ENCODE measurements at regions not wholly inside any gene's neighbourhood (a gene's known extent, or its start where the extent isn't known, plus 50 kb on each side); places are given as distances from the start of the nearest gene placed in this dataset.
"Not testable (repeated sequence)": the region's sequence is repeated elsewhere in the genome, so short reads cannot be mapped to it uniquely, and the experiment has no call there.

DNA sequence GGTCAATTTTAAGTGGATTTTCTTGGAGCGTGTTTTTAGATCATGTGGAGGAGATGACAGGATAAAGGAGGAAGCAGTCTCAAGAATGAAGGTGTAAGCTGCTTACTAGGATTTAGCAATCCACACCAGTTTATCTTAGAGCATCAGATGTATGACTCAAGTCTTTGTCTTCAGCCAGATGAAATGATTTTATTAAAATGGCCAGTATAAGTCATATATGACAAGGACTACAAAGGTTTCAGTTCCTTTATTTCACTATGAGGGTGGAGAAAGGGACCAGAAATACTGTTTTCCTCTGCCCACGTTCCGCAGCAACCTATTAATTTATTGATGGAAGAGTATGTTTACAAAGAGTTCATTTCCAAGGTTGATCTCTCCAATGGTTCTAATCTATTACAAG lies 970.5 kb upstream of the SLC39A10 start:
- in situ Hi-C loops (cut with HindIII; ENCODE audit: low pct_unique_long_range_greater_than_20kb, low sequenced_read_pairs), result no loop called here
- DNase-seq (ENCODE audit: low read depth), result no peak

DNA sequence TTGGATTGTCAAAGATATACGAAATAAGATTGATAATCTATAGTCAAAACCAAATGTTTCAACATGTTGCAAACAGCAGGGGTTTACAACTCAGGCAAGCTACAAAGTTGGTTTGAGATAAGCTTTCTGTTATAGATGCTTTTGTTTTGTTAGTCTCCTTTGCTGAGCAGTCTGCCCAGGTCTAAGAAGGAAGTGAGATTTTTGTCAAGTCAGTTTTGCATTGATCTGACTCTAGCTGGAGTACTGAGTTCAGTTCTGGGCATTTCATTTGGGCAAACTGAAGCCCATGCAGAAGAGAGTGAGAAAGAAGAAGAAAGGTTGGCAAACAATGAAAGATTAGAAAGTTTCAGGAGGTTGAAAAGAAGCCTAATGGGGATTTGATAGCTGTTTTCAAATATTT lies 983.0 kb upstream of the SLC39A10 start:
- in situ Hi-C loops (cut with HindIII; ENCODE audit: low pct_unique_long_range_greater_than_20kb, low sequenced_read_pairs), result no loop called here
- DNase-seq (ENCODE audit: low read depth), result no peak

DNA sequence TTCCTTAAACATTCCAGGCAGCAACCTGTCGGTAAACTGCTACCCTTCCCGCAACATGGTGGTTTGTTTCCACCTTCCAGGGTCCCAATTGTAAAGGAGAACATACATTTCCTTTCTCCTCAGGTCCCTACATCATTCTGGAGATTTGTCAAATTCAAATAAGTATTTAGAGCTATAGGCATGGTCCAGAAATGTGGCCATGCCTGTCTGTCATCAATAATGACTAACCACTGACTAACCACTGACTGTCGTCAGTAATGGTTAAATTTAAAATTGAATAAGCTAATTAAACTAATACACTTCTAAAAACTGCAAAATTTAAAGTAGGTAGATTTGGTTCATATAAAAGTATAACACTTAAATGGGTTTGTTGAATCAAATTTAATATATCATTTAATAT lies 984.0 kb upstream of the SLC39A10 start:
- in situ Hi-C loops (cut with HindIII; ENCODE audit: low pct_unique_long_range_greater_than_20kb, low sequenced_read_pairs), result no loop called here
- DNase-seq (ENCODE audit: low read depth), result no peak

DNA sequence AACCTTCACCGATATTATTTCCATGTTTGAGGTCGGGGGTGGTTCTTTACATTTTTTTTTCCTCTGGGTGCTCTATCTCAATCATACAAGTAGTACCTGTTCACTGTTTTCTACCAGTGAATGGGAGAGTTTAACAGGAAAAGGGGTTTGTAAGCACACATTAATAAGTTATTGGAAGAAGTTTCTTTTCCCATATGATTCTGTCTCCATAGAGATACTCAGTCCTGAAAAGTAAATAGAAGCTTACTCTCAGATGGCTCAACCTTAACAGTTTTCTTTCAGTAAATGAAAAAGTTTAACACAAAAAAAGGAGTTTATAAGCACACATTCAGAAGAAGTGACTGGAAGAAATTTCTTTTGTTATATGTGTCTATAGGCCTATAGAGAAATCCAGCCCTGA lies 995.6 kb upstream of the SLC39A10 start:
- in situ Hi-C loops (cut with HindIII; ENCODE audit: low pct_unique_long_range_greater_than_20kb, low sequenced_read_pairs), result no loop called here

DNA sequence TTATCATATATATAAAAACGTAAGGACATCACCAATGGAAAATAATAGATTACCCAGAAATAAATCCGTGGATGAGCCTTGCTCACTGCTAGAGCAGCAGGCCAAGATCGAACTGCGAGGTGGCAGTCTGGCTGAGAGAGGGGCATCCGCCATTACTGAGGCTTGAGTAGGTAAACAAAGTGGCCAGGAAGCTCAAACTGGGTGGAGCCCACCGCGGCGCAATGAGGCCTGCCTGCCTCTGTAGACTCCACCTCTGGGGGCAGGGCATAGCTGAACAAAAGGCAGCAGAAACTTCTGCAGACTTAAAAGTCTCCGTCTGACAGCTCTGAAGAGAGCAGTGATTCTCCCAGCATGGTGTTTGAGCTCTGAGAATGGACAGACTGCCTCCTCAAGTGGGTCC lies 1018.0 kb upstream of the SLC39A10 start:
- in situ Hi-C loops (cut with HindIII; ENCODE audit: low pct_unique_long_range_greater_than_20kb, low sequenced_read_pairs); DNase-seq (ENCODE audit: low read depth): not testable (repeated sequence)

More for the DNA sequence above, 995.6 kb upstream of the SLC39A10 start:
- no peak for DNase-seq (ENCODE audit: low read depth)

DNA sequence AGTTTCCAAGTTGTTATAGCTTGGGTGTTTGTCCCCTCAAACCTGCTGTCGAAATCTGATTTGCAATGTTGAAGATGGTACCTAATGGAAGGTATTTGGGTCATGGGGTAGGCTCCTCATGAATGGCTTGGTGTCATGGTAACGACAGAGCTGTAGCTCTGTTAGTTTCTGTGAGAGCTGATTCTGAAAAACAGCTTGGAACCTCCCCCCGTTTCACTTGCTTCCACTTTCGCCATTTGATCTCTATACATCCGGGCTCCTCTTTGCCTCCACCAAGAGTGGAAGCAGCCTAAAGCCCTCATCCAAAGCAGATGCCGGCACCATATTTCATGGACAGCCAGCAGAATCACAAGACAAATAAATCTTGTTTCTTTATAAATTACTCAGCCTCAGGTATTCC lies 1035.1 kb upstream of the SLC39A10 start:
- in situ Hi-C loops (cut with HindIII; ENCODE audit: low pct_unique_long_range_greater_than_20kb, low sequenced_read_pairs), result no loop called here
- no peak for DNase-seq (ENCODE audit: low read depth)

DNA sequence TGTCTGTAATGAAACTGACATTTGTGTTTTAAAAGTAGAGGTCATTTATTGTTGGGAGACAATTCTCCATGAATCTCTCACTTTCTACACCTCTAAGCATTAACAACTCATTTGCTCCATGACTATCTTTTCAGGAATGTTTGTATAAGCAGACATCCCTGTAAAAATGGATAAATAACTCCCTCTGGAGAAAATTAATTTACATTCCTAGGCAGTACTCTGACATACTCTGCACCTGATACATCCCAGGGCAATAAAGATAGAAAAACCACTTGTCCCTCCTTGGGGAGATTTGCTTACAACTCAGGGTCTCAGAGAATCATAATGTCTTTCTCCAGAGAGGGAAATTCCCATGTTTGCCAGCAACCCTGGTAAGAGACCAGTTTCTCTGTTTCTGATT lies 1037.7 kb upstream of the SLC39A10 start:
- DNase-seq (ENCODE audit: low read depth), result peak; percentile 30

DNA sequence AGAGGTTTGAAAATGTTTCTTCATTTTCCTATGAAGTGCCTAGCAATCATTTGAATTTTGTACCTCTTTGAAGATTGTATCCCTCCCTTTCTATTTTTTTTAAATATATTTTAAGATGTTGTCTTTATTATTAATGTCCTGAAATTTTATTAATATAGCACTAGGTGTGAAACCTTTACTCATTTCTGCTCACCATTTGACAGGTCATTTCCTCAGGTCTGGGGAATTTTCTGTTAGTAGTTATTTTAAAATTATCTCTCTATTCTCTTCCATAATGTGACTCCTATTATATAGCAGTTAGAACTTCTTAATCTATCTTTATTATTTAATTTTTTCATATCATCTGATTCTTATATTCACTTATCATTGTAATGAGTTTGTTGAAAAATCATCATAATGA lies 1038.6 kb upstream of the SLC39A10 start:
- DNase-seq (ENCODE audit: low read depth), result no peak
- in situ Hi-C loops (cut with HindIII; ENCODE audit: low pct_unique_long_range_greater_than_20kb, low sequenced_read_pairs), result no loop called here

More for the DNA sequence above, 1037.7 kb upstream of the SLC39A10 start:
- in situ Hi-C loops (cut with HindIII; ENCODE audit: low pct_unique_long_range_greater_than_20kb, low sequenced_read_pairs), result no loop called here

DNA sequence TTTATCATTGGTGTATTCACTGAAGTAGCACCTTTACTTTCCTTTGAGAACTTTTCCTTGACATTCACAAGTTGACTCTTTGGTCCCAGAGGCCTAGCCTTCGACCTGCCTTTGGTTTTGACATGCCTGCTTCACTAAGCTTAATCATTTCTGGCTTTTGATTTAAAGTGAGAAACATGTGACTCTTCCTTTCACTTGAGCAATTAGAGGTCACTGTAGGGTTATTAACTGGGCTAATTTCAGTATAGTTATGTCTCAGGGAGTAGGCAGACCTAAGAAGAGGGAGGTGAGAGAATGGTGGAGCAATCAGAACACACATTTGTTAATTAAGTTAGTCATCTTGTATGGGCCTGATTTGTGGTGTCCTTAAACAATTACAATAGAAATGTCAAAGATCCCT lies 1040.7 kb upstream of the SLC39A10 start:
- in situ Hi-C loops (cut with HindIII; ENCODE audit: low pct_unique_long_range_greater_than_20kb, low sequenced_read_pairs), result no loop called here
- DNase-seq (ENCODE audit: low read depth), result no peak

DNA sequence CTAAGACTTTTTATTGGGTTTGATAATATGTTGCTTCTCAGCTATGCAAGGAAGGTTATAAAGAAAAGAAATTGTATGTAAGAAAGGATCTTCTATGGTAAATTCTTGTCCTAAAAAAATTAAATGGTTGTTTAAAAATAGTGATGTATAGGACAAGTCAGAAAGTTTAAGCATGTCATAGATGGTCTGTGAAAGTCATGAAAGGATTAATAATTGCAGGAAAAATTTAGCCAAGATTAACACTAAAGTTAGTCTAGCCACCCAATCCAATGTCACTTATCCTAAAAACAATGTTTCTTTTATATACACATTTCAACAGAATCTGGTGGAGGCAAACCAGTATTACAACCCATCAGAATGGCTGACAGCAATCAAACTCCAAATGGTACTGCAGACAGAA lies 1046.7 kb upstream of the SLC39A10 start:
- DNase-seq (ENCODE audit: low read depth), result no peak
- in situ Hi-C loops (cut with HindIII; ENCODE audit: low pct_unique_long_range_greater_than_20kb, low sequenced_read_pairs), result no loop called here

DNA sequence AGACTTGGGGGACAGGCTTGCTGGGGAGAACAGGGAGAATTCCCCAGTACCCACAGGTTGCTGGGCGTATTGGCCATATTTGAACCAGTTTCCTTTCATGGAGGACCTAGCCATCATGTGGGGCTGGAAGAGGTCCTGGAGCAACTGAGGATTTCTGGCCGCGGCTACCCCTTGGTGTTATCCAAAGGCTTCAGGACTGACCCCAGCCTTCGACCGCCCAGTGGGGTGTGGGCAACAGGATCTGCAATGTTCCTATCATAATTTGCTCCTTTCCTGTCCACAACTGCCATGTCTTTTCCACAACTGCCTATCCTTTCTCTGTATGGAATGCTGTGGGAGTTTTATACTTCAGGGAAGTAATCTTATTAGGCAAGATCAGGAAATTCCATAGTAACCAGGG lies 1053.6 kb upstream of the SLC39A10 start:
- in situ Hi-C loops (cut with HindIII; ENCODE audit: low pct_unique_long_range_greater_than_20kb, low sequenced_read_pairs), result no loop called here
- no peak for DNase-seq (ENCODE audit: low read depth)

DNA sequence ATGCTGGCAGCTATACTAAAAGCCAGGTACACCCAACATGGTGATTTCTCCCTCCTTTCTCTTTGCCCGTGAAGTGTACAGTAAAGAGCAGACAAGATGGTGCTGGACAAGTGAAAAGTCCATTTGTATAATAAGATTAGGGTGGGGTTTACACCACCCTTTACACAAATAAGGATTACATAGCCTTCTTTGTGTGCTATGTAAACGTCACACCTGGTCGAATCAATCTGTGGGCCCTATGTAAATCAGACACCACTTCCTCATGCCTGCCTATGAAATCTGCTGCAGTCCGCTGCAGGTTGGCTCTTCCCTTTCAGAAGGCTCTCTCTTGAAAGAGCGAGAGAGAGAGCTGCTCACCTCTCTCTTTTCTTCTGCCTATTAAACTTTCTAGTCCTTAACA lies 1054.3 kb upstream of the SLC39A10 start:
- no peak for DNase-seq (ENCODE audit: low read depth)
- in situ Hi-C loops (cut with HindIII; ENCODE audit: low pct_unique_long_range_greater_than_20kb, low sequenced_read_pairs), result no loop called here

DNA sequence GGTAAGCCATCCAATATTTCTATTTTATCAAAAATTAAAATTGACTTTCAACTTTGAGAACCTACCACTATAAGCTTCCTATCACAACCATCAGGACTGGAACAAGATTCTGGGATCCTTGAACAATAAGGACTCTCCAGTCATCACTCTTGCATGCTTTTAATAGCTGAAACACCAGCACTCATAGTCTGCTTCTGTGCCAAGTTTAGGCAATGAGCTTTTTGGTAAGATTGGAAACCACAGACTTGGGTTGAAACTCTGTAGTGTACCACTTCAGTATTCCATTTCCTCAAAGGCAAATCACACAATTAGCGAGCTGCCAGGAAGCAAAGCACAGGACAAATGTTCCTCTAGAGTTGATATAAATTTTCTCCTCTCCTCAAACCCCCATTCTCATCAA lies 1065.8 kb upstream of the SLC39A10 start:
- in situ Hi-C loops (cut with HindIII; ENCODE audit: low pct_unique_long_range_greater_than_20kb, low sequenced_read_pairs), result no loop called here
- DNase-seq (ENCODE audit: low read depth), result no peak

DNA sequence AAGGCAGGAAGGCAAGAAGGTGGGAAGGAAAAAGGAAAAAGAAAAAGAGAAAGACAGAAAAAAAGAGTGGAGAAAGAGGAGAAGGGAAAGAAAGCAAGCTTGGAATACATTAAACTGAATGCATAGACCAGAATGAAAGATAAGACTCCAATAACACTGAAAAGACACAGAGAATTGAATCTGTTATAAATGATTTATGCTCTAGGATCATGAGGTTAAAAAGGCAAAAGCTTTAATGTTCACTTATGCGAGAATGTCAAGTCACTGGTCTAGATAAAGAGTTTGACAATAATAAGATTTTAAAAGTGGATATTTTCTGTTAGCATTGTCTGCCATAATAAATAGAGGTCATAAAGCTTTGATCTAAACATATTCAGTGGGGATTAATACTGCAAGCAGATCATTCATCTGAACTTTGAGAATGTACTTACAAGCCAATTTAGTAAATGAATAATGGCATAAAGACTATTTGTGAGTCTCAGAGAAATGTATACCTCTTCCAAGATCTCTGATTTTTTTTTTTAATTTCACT lies 1069.2 kb upstream of the SLC39A10 start:
- no peak for DNase-seq (ENCODE audit: low read depth)
- in situ Hi-C loops (cut with HindIII; ENCODE audit: low pct_unique_long_range_greater_than_20kb, low sequenced_read_pairs), result no loop called here

DNA sequence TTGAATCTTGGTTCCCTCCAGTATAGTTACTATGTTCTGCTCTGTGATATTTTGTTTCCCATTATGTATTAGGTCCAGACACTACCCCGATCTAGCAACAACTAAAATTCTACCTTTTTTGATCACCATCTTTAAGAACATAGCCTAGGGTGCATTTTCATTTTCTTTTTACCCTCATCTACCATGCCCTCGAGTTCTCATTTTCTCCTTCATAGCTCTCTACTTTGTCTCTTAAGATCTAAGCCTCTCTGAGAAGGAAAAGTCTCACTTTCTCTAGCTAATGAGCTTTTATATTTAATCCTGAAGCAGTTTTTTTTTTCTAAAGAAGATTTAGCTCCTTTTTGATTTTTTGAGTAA lies 1089.4 kb upstream of the SLC39A10 start:
- in situ Hi-C loops (cut with HindIII; ENCODE audit: low pct_unique_long_range_greater_than_20kb, low sequenced_read_pairs), result no loop called here
- no peak for DNase-seq (ENCODE audit: low read depth)

DNA sequence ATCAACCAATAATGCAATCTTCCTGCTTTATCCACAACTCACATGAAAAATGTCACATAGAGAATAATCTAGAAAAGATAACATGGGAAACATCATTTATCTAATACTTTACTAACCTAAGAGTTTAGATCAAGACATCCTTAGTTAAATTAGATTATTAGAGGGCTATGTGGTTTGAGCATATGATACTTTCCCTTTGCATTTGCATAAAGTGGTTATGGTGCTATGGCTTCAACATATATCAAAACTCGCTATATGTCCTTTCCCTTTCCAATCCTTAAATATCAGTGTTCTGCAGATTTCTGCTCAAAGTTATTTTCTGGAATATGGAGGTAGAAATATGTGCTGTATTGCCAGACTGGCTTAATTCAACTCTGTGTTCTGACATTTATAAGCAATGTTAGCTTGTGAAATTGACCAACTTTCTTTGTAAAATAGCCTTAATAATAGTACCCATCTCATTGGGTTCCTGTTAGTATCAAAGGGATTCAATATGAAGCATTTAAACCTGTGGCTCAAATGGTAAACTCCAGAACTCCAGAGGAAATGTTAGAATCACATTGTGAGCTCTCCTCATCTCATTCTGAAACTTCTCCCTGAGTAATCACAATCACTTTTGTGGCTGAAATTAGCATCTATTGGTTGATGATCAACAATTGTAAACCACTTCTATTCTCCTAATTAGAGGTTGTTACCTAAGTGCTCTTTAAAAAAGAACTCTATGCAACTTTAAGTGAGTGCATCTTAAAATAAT lies 1089.9 kb upstream of the SLC39A10 start:
- in situ Hi-C loops (cut with HindIII; ENCODE audit: low pct_unique_long_range_greater_than_20kb, low sequenced_read_pairs), result no loop called here
- no peak for DNase-seq (ENCODE audit: low read depth)

DNA sequence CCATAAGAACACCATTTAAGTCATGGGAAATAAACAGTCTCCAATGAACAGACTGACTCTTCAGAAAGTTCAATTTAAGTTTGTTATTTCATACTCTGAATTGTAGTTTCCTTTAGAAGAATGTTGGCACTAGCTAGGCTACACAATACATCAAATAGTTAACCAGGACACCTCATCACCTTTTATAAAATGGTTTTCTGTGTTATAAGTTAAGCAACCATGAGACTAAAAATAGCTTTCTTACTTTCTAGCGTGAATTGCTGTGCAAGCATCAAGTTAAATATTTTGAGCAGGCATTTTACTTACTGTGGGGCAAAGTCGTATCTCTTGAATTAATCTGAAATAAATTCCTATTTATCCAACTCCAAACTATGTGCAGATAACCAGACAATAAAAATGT lies 1092.6 kb upstream of the SLC39A10 start:
- in situ Hi-C loops (cut with HindIII; ENCODE audit: low pct_unique_long_range_greater_than_20kb, low sequenced_read_pairs), result no loop called here
- no peak for DNase-seq (ENCODE audit: low read depth)

DNA sequence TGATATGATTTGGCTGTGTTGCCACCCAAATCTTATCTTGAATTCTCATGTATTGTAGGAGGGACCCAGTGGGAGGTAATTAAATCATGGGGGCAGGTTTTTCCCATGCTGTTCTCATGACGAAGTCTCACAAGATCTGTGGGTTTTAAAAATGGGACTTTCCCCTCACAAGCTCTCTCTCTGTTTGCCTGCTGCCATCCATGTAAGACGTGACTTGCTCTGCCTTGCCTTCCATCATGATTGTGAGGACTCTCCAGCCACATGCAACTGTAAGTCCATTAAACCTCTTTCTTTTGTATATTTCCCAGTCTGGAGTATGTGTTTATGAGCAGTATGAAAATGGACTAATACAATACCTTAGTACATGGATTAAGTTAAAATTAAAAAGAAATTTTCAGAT lies 1094.7 kb upstream of the SLC39A10 start:
- in situ Hi-C loops (cut with HindIII; ENCODE audit: low pct_unique_long_range_greater_than_20kb, low sequenced_read_pairs), result no loop called here

DNA sequence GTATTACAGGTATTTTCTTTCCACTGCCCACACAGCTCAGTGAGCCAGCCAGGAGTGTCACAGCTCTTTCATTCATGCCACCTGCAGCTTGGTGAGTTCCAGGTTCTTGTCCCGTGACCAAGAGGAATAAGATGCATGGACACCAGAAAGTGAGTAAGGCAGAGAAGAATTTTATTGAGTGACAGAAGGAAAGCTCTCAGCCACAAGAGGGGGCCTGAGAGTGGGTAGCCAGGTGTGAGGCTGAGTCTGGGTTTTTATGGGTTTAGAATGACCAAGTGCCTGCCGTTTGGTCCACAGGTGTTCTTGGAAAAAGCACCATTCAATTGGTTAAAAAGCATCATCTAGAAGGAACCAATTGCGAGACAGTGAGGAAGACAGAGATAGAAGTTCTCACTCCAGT lies 1097.1 kb upstream of the SLC39A10 start:
- in situ Hi-C loops (cut with HindIII; ENCODE audit: low pct_unique_long_range_greater_than_20kb, low sequenced_read_pairs), result no loop called here
- DNase-seq (ENCODE audit: low read depth), result no peak

More for the DNA sequence above, 1094.7 kb upstream of the SLC39A10 start:
- DNase-seq (ENCODE audit: low read depth), result no peak

DNA sequence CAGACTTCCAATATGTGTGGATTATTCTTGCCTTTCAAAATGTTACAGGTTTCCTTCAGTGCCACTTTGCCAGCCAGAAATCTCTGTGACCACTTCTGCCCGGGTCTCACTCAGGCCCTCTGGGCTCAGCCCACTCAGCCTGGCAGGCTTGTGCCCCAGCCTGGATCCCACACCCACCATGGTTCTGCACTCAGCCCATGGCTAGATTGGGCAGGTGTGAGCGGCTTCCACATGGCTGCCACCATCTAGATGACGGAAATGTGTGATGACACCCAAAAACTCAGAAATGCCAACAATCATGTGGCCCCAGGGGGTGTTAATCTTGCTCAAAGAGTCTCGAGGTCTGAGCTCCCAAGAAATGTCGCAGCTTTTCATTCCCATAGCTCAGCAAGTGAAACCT lies 1097.5 kb upstream of the SLC39A10 start:
- in situ Hi-C loops (cut with HindIII; ENCODE audit: low pct_unique_long_range_greater_than_20kb, low sequenced_read_pairs), result no loop called here
- DNase-seq (ENCODE audit: low read depth), result no peak

Measured in Caki2 (cell line).